NCI-H146 (cell line): ENCODE measurements at regions not wholly inside any gene's neighbourhood (a gene's known extent, or its start where the extent isn't known, plus 50 kb on each side); places are given as distances from the start of the nearest gene placed in this dataset.
"Not testable (repeated sequence)": the region's sequence is repeated elsewhere in the genome, so short reads cannot be mapped to it uniquely, and the experiment has no call there.

ENCODE experiments used
- DNase-seq: peaks from one replicate; lab custom pipeline; 2025; lab: John Stamatoyannopoulos, UW

- no peak for DNase-seq
These were observed 1748.7 kb downstream of the EFNA5 start for GRCh38 chr5:105922080-105922479.

GRCh38 chr5:105917189-105917588 is 1753.5 kb downstream of the EFNA5 start:
- DNase-seq, result no peak

- DNase-seq, result no peak
These were observed 1763.7 kb downstream of the EFNA5 start for GRCh38 chr5:105907016-105907415.

GRCh38 chr5:105905392-105905791 is 1765.3 kb downstream of the EFNA5 start:
- no peak for DNase-seq

GRCh38 chr5:105903069-105903468 is 1767.7 kb downstream of the EFNA5 start:
- DNase-seq, result peak; percentile 3

- no peak for DNase-seq
These were observed 1771.0 kb downstream of the EFNA5 start for GRCh38 chr5:105899726-105900125.

GRCh38 chr5:105898183-105898582 is 1772.6 kb downstream of the EFNA5 start:
- no peak for DNase-seq

- DNase-seq, result no peak
These were observed 1785.5 kb downstream of the EFNA5 start for GRCh38 chr5:105885266-105885665.

GRCh38 chr5:105882956-105883481 is 1787.7 kb downstream of the EFNA5 start:
- DNase-seq, result no peak

GRCh38 chr5:105878402-105878801 is 1792.3 kb downstream of the EFNA5 start:
- DNase-seq, result peak; percentile 20

GRCh38 chr5:105877592-105877991 is 1793.1 kb downstream of the EFNA5 start:
- no peak for DNase-seq

GRCh38 chr5:105874316-105874715 is 1796.4 kb downstream of the EFNA5 start:
- DNase-seq, result no peak

- no peak for DNase-seq
These were observed 1798.0 kb downstream of the EFNA5 start for GRCh38 chr5:105872569-105873270.

- DNase-seq, result peak; percentile 23
These were observed 1802.5 kb downstream of the EFNA5 start for GRCh38 chr5:105868038-105868780.

GRCh38 chr5:105865834-105866233 is 1804.9 kb downstream of the EFNA5 start:
- DNase-seq, result no peak

- DNase-seq, result not testable (repeated sequence)
These were observed 1811.4 kb downstream of the EFNA5 start for GRCh38 chr5:105859350-105859749.

- DNase-seq, result no peak
These were observed 1821.0 kb downstream of the EFNA5 start for GRCh38 chr5:105849701-105850100.

- DNase-seq, result no peak
These were observed 1829.9 kb downstream of the EFNA5 start for GRCh38 chr5:105840800-105841199.

- no peak for DNase-seq
These were observed 1833.8 kb downstream of the EFNA5 start for GRCh38 chr5:105836887-105837286.

- no peak for DNase-seq
These were observed 1834.5 kb downstream of the EFNA5 start for GRCh38 chr5:105836268-105836667.

- DNase-seq, result no peak
These were observed 1841.9 kb downstream of the EFNA5 start for GRCh38 chr5:105828821-105829220.

- no peak for DNase-seq
These were observed 1848.9 kb downstream of the EFNA5 start for GRCh38 chr5:105821800-105822199.

- DNase-seq, result no peak
These were observed 1852.8 kb downstream of the EFNA5 start for GRCh38 chr5:105817914-105818313.
